Erythroblast (primary cell): ENCODE measurements at regions not wholly inside any gene's neighbourhood (a gene's known extent, or its start where the extent isn't known, plus 50 kb on each side); places are given as distances from the start of the nearest gene placed in this dataset.

Experiments used
- DNase-seq, 2 experiments: peaks; one replicate each; lab custom pipeline; 2025; lab: John Stamatoyannopoulos, UW
- GATA1 ChIP-seq: IDR thresholded peaks from 2 replicates; pipeline ENCODE4 v1.6.1; 2011; ENCODE audit warnings: low read depth, mild to moderate bottlenecking, control low read depth, low read length, moderate library complexity
- POLR2A ChIP-seq: IDR thresholded peaks from 2 replicates; pipeline ENCODE4 v1.6.1; 2011; ENCODE audit warnings: mild to moderate bottlenecking, low read length

GRCh38 chr5:18329328-18329727 is 695.1 kb downstream of the TAF11L14 start:
- TF ChIP-seq POLR2A (no peak), GATA1 (no peak)
- no peak for DNase-seq

- TF ChIP-seq GATA1: no peak
- TF ChIP-seq POLR2A: no peak
- DNase-seq: no peak
Observed at GRCh38 chr5:18333841-18334240, 699.6 kb downstream of the TAF11L14 start.

GRCh38 chr5:18334949-18335348 is 700.7 kb downstream of the TAF11L14 start:
- DNase-seq: no peak
- TF ChIP-seq POLR2A (no peak), GATA1 (no peak)

- no peak for DNase-seq
- TF ChIP-seq GATA1 (no peak), POLR2A (no peak)
Observed at GRCh38 chr5:18354828-18355227, 720.6 kb downstream of the TAF11L14 start.

GRCh38 chr5:18357486-18357885 is 723.2 kb downstream of the TAF11L14 start:
- TF ChIP-seq POLR2A: no peak
- TF ChIP-seq GATA1: no peak

GRCh38 chr5:18366234-18366633 is 732.0 kb downstream of the TAF11L14 start:
- TF ChIP-seq GATA1 (no peak), POLR2A (no peak)
- no peak for DNase-seq

More at GRCh38 chr5:18357486-18357885, 723.2 kb downstream of the TAF11L14 start:
- no peak for DNase-seq

- no peak for TF ChIP-seq POLR2A
- TF ChIP-seq GATA1: no peak
- DNase-seq: no peak
Observed at GRCh38 chr5:18370531-18370930, 736.3 kb downstream of the TAF11L14 start.

GRCh38 chr5:18375641-18376040 is 741.4 kb downstream of the TAF11L14 start:
- TF ChIP-seq POLR2A (no peak), GATA1 (no peak)

GRCh38 chr5:18378066-18378465 is 743.8 kb downstream of the TAF11L14 start:
- no peak for DNase-seq
- TF ChIP-seq GATA1 (no peak), POLR2A (no peak)

More at GRCh38 chr5:18375641-18376040, 741.4 kb downstream of the TAF11L14 start:
- no peak for DNase-seq

GRCh38 chr5:18379189-18379588 is 744.9 kb downstream of the TAF11L14 start:
- no peak for DNase-seq
- no peak for TF ChIP-seq GATA1
- TF ChIP-seq POLR2A: no peak

GRCh38 chr5:18380729-18381362 is 746.6 kb downstream of the TAF11L14 start:
- no peak for DNase-seq
- TF ChIP-seq GATA1 (no peak), POLR2A (no peak)

- peak; percentile 11 to 55 for DNase-seq
- TF ChIP-seq POLR2A (no peak), GATA1 (no peak)
Observed at GRCh38 chr5:18393565-18394442, 759.5 kb downstream of the TAF11L14 start.

GRCh38 chr5:18394443-18394804 is 760.2 kb downstream of the TAF11L14 start:
- DNase-seq: no peak

GRCh38 chr5:18395126-18396110 is 761.2 kb downstream of the TAF11L14 start:
- DNase-seq: no peak
- no peak for TF ChIP-seq POLR2A
- no peak for TF ChIP-seq GATA1

More at GRCh38 chr5:18394443-18394804, 760.2 kb downstream of the TAF11L14 start:
- no peak for TF ChIP-seq POLR2A
- no peak for TF ChIP-seq GATA1
